PFSK-1 (cell line): ENCODE measurements at regions not wholly inside any gene's neighbourhood (a gene's known extent, or its start where the extent isn't known, plus 50 kb on each side); places are given as distances from the start of the nearest gene placed in this dataset.

Source experiments
- POLR2AphosphoS5 ChIP-seq: IDR thresholded peaks from 2 replicates; pipeline ENCODE4 v1.6.1; 2012; ENCODE audit warnings: low read depth, mild to moderate bottlenecking, control low read depth, low read length, moderate library complexity
- REST ChIP-seq, 2 experiments: IDR thresholded peaks; 2 replicates each; pipeline versions ENCODE4 v1.6.1 to v1.8.0; 2011 to 2012; ENCODE audit warnings: low read depth in 2 of 2, low read length in 2 of 2, control low read depth in 1 of 2, inconsistent platforms in 1 of 2, mild to moderate bottlenecking in 1 of 2, moderate library complexity in 1 of 2; ENCODE audit not compliant: insufficient read depth in 1 of 2
- SIN3A ChIP-seq: IDR thresholded peaks from 2 replicates; pipeline ENCODE4 v1.6.1; 2012; ENCODE audit warnings: mild to moderate bottlenecking, low read length, moderate library complexity, borderline replicate concordance; ENCODE audit not compliant: insufficient read depth
- TAF1 ChIP-seq: IDR thresholded peaks from 2 replicates; pipeline ENCODE4 v1.6.1; 2012; ENCODE audit warnings: low read length, control low read depth, borderline replicate concordance; ENCODE audit not compliant: insufficient read depth

GRCh38 chr5:125152044-125152443 is 405.6 kb upstream of the ZNF608 start:
- TF ChIP-seq POLR2AphosphoS5, result no peak
- no peak for TF ChIP-seq REST (IDR thresholded peaks at IDR 0.05; ENCODE audit: insufficient read depth in 1 of 2, low read depth in 2 of 2, low read length in 2 of 2)
- no peak for TF ChIP-seq SIN3A
- TF ChIP-seq TAF1, result no peak
